MCF 10A (cell line): ENCODE measurements at regions not wholly inside any gene's neighbourhood (a gene's known extent, or its start where the extent isn't known, plus 50 kb on each side); places are given as distances from the start of the nearest gene placed in this dataset.

Experiments used
- BruUV-seq: library from RNA; stranded (reverse); fragments of 400-500 nt; replicated peaks from 2 replicates; lab custom pipeline; 2021; lab: Mats Ljungman, UMichigan
- CTCF ChIA-PET: fragments of 300-600 bp; sonication (Branson Sonifier 250); formaldehyde crosslinking; extraction: SDS; loops from one replicate; lab custom pipeline; 2021; ENCODE audit warnings: antibody characterized with exemption, inconsistent platforms; lab: Yijun Ruan, JAX
- POLR2A ChIA-PET: fragments of 300-600, 350-650 bp; sonication (Branson Sonifier 250); formaldehyde crosslinking; extraction: SDS; loops from one replicate; lab custom pipeline; 2020; ENCODE audit warnings: antibody characterized with exemption, inconsistent platforms; lab: Yijun Ruan, JAX
- DNase-seq: peaks from one replicate; pipeline ENCODE4 v3.0.0-alpha.2; 2018; ENCODE audit not compliant: unreplicated experiment
- H3K27ac Mint-ChIP-seq: one replicate; pipeline ENCODE4 v1.8.0; 2022; ENCODE audit warnings: mild to moderate bottlenecking, low read depth, mixed read lengths; ENCODE audit not compliant: unreplicated experiment
- H3K27me3 Mint-ChIP-seq: one replicate; pipeline ENCODE4 v1.8.0; 2022; ENCODE audit warnings: mixed read lengths; ENCODE audit not compliant: insufficient read depth, unreplicated experiment
- H3K36me3 Mint-ChIP-seq: one replicate; pipeline ENCODE4 v1.8.0; 2022; ENCODE audit warnings: mild to moderate bottlenecking, moderate library complexity, mixed read lengths; ENCODE audit not compliant: insufficient read depth, unreplicated experiment
- H3K4me1 Mint-ChIP-seq: one replicate; pipeline ENCODE4 v1.8.0; 2022; ENCODE audit warnings: mixed read lengths; ENCODE audit not compliant: insufficient read depth, unreplicated experiment
- H3K4me3 Mint-ChIP-seq: one replicate; pipeline ENCODE4 v1.8.0; 2022; ENCODE audit warnings: mild to moderate bottlenecking, moderate library complexity, mixed read lengths; ENCODE audit not compliant: unreplicated experiment
- H3K9me3 Mint-ChIP-seq: one replicate; pipeline ENCODE4 v1.8.0; 2022; ENCODE audit warnings: mixed read lengths; ENCODE audit not compliant: unreplicated experiment
- intact Hi-C: fragments of 100-400 bp; cut with micrococcal nuclease; formaldehyde crosslinking; loops from 2 replicates; pipeline ENCODE4 v1.14.1; 2022
- TF ChIP-seq, protein P1 (sequence below): fragments of 200-600 bp; IDR thresholded peaks from one replicate; pipeline ENCODE4 v1.8.0; 2022; ENCODE audit warnings: antibody characterized with exemption, mild to moderate bottlenecking; ENCODE audit not compliant: unreplicated experiment

DNA sequence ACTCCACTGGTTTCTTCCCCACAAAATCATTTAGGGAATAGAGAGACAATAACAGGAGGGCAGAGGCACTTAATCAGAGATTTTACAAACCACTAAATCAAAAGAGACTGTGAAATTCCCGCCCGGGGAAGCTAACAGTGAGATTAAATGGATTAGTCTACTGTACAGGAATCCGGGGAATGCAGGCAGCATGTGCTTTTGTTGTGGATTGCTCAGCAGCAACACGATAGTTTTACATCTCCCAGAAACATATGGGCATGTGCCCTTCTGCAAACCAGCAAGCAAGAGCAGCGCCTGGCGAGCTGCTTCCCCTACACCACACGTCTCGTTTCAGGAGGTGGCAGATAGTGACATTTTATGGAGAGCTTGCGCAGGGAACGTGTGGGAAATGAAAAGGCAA lies 382.3 kb downstream of the CD83 start:
- ChIA-PET CTCF (interaction anchor here (0.6 to 0.7 kb wide), 2 partner anchors 29 to 41 kb away, joined by 3 read pairs; no protein-coding TSS in a partner anchor), POLR2A (no interaction called here)
- H3K36me3 Mint-ChIP-seq = no peaks in the 10 kb centered on the region
- TF ChIP-seq, protein P1, sequence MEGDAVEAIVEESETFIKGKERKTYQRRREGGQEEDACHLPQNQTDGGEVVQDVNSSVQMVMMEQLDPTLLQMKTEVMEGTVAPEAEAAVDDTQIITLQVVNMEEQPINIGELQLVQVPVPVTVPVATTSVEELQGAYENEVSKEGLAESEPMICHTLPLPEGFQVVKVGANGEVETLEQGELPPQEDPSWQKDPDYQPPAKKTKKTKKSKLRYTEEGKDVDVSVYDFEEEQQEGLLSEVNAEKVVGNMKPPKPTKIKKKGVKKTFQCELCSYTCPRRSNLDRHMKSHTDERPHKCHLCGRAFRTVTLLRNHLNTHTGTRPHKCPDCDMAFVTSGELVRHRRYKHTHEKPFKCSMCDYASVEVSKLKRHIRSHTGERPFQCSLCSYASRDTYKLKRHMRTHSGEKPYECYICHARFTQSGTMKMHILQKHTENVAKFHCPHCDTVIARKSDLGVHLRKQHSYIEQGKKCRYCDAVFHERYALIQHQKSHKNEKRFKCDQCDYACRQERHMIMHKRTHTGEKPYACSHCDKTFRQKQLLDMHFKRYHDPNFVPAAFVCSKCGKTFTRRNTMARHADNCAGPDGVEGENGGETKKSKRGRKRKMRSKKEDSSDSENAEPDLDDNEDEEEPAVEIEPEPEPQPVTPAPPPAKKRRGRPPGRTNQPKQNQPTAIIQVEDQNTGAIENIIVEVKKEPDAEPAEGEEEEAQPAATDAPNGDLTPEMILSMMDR = no peak
- intact Hi-C loops = no loop called here
- no peak overlapping the region for H3K4me3 Mint-ChIP-seq
- H3K4me1 Mint-ChIP-seq = peaks cover 8% of the 10 kb centered on the region
- no peaks in the 10 kb centered on the region for H3K9me3 Mint-ChIP-seq
- no peaks in the 10 kb centered on the region for H3K27me3 Mint-ChIP-seq
- DNase-seq = no peak
- H3K27ac Mint-ChIP-seq = no peak overlapping the region
- no TSS peak for BruUV-seq

GRCh38 chr6:14500809-14501208 lies 383.2 kb downstream of the CD83 start:
- ChIA-PET POLR2A (no interaction called here), CTCF (interaction anchor here (0.7 kb wide), 1 partner anchor 289 kb away, joined by 5 read pairs; no protein-coding TSS in a partner anchor)
- Mint-ChIP-seq H3K4me3 (no peak overlapping the region), H3K36me3 (no peaks in the 10 kb centered on the region), H3K9me3 (no peaks in the 10 kb centered on the region), H3K27me3 (no peaks in the 10 kb centered on the region), H3K4me1 (peaks cover 8% of the 10 kb centered on the region), H3K27ac (no peak overlapping the region)
- intact Hi-C loops = no loop called here
- TF ChIP-seq, protein P1 = no peak
- no TSS peak for BruUV-seq
- no peak for DNase-seq

DNA sequence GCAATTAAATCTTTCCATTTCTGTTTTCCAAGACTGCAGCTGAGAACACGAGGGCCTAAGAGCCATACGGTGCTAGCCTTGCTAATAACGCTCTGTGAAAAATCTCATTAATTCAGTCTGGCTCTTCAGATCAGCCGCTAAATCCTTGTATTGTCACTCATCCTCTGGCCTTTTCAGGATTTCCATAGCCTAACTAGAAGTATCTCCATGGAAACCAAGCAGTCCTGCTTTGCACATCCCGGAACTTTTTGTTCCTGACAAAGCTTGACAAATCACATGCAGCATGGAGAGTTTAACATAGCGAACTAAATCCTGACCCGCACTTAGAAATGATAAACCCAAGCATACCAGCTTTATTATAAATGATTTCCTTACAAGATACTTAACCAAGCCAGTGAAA lies 383.7 kb downstream of the CD83 start:
- no peaks in the 10 kb centered on the region for H3K36me3 Mint-ChIP-seq
- no peak overlapping the region for H3K4me3 Mint-ChIP-seq
- BruUV-seq = no TSS peak
- peaks cover 8% of the 10 kb centered on the region for H3K4me1 Mint-ChIP-seq
- TF ChIP-seq, protein P1 = no peak
- H3K27ac Mint-ChIP-seq = no peak overlapping the region
- POLR2A ChIA-PET = no interaction called here
- no peaks in the 10 kb centered on the region for H3K9me3 Mint-ChIP-seq
- intact Hi-C loops = no loop called here
- DNase-seq = no peak
- CTCF ChIA-PET = no interaction called here
- no peaks in the 10 kb centered on the region for H3K27me3 Mint-ChIP-seq

- ChIA-PET POLR2A (no interaction called here), CTCF (no interaction called here)
- H3K27ac Mint-ChIP-seq = no peak overlapping the region
- H3K4me1 Mint-ChIP-seq = peaks cover 8% of the 10 kb centered on the region
- DNase-seq = no peak
- no peaks in the 10 kb centered on the region for H3K36me3 Mint-ChIP-seq
- TF ChIP-seq, protein P1 = no peak
- no peaks in the 10 kb centered on the region for H3K27me3 Mint-ChIP-seq
- H3K4me3 Mint-ChIP-seq = no peak overlapping the region
- no TSS peak for BruUV-seq
- H3K9me3 Mint-ChIP-seq = no peaks in the 10 kb centered on the region
- intact Hi-C loops = no loop called here
These were observed 384.3 kb downstream of the CD83 start for GRCh38 chr6:14501914-14502313.
